ENCODE measurements at regions not wholly inside any gene's neighbourhood (a gene's known extent, or its start where the extent isn't known, plus 50 kb on each side); places are given as distances from the start of the nearest gene placed in this dataset.

DNA sequence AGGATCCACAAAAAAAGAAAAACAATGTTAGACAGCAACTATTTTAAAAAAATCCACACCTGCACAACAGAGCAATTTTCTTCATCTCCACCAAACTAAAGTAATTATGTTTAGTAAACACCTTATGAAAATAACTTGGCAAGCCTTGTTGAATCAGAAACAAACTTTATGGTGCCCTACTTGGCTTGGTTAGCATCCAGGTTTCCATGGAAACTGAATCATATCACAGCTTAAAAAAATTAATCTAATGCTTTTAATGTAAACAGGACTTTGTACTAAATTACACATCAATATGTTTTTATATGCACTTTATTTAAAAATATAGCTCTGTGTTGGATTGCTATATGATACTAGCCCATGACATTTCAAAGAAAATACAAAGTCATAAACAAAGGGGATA is 1882.4 kb downstream of the SUCLG1 start:
- Mint-ChIP-seq H3K36me3 (no peaks in the 10 kb centered on the region), H3K4me3 (no peak overlapping the region), H3K9me3 (peaks cover 11 to 20% of the 10 kb centered on the region in 2 donors), H3K4me1 (no peaks in the 10 kb centered on the region), H3K27me3 (ENCODE audit: low read depth in 2 of 2) (no peaks in the 10 kb centered on the region), H3K27ac (no peak overlapping the region)
- DNase-seq (no peak), ATAC-seq (no peak)
- Histone ChIP-seq H3K4me3 (ENCODE audit: low read length) (no peak overlapping the region), H3K9me3 (ENCODE audit: control insufficient read depth, insufficient read depth, low read length) (peaks cover 3% of the 10 kb centered on the region), H3K4me1 (ENCODE audit: control insufficient read depth, insufficient read depth, low read length) (no peaks in the 10 kb centered on the region), H3K27me3 (ENCODE audit: control insufficient read depth, insufficient read depth, low read length) (no peaks in the 10 kb centered on the region), H3K36me3 (ENCODE audit: control insufficient read depth, insufficient read depth, low read length) (no peaks in the 10 kb centered on the region), H3K27ac (ENCODE audit: low read length) (no peak overlapping the region)
- intact Hi-C loops (cut with micrococcal nuclease): no loop called here
- TF ChIP-seq, protein P1, sequence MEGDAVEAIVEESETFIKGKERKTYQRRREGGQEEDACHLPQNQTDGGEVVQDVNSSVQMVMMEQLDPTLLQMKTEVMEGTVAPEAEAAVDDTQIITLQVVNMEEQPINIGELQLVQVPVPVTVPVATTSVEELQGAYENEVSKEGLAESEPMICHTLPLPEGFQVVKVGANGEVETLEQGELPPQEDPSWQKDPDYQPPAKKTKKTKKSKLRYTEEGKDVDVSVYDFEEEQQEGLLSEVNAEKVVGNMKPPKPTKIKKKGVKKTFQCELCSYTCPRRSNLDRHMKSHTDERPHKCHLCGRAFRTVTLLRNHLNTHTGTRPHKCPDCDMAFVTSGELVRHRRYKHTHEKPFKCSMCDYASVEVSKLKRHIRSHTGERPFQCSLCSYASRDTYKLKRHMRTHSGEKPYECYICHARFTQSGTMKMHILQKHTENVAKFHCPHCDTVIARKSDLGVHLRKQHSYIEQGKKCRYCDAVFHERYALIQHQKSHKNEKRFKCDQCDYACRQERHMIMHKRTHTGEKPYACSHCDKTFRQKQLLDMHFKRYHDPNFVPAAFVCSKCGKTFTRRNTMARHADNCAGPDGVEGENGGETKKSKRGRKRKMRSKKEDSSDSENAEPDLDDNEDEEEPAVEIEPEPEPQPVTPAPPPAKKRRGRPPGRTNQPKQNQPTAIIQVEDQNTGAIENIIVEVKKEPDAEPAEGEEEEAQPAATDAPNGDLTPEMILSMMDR (IDR thresholded peaks at IDR 0.05): no peak

DNA sequence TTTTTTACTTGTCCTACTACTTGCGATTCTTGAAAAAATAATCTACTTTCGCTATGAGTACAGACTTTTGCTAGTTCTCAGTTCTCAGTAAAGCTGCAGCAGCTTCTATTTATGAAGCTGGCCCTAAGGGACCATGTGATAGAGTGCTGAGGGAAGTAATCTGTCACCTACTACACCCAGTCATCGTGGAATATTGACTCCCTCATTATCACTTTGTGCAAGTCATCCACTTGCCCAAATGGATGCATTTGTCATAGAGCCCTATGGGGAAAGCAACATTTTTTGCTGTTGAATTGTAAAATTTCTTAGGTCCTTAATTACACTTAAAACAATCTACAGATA is 1919.8 kb downstream of the SUCLG1 start:
- Histone ChIP-seq H3K4me1 (ENCODE audit: control insufficient read depth, insufficient read depth, low read length) (no peaks in the 10 kb centered on the region), H3K36me3 (ENCODE audit: control insufficient read depth, insufficient read depth, low read length) (no peaks in the 10 kb centered on the region), H3K27ac (ENCODE audit: low read length) (no peak overlapping the region), H3K9me3 (ENCODE audit: control insufficient read depth, insufficient read depth, low read length) (no peaks in the 10 kb centered on the region), H3K4me3 (ENCODE audit: low read length) (no peak overlapping the region), H3K27me3 (ENCODE audit: control insufficient read depth, insufficient read depth, low read length) (no peaks in the 10 kb centered on the region)
- Mint-ChIP-seq H3K27ac (no peak overlapping the region), H3K4me1 (no peaks in the 10 kb centered on the region), H3K27me3 (ENCODE audit: low read depth in 2 of 2) (no peaks in the 10 kb centered on the region), H3K9me3 (peaks cover 10 to 28% of the 10 kb centered on the region in 2 donors), H3K36me3 (no peaks in the 10 kb centered on the region), H3K4me3 (no peak overlapping the region)
- intact Hi-C loops (cut with micrococcal nuclease): no loop called here
- ATAC-seq (no peak), DNase-seq (no peak)
- TF ChIP-seq, protein P1 (IDR thresholded peaks at IDR 0.05): no peak
- 67% methylated on average over 1 of the region's 3 CpGs for WGBS (ENCODE audit: insufficient coverage)

DNA sequence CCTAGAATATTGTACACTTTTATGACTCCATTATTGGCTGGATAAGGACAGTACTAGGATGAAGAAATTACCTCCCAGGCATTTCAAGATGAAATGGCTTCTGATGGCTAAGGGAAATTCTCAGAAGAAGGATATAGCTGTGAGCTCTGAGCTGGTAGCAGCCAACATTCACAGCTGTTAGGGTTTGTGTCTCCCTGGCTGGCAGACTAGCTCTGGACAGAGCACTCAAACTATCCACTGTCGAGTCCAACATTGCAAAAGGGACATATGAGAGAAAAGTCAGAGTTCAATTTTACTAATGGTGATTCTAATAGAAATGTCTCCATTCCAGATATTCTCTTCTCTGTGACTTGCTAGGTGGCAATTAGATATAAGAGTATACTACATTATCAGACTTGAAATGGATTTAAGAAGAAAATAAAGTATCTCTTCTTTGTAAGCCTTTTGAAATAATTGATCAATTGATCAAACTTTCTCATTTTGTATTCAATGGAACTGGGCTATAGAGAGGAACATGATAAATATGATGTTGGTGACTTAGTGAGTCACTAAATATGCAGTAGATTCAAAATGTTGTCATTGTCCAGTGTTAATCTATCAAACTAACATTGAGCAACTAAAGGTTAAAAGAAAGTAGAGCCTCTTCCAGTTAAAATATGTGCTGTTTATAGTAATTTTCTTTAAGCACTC is 1920.3 kb downstream of the SUCLG1 start:
- H3K4me1 Mint-ChIP-seq: no peaks in the 10 kb centered on the region
- intact Hi-C loops (cut with micrococcal nuclease): no loop called here
- DNase-seq (no peak), ATAC-seq (no peak)
- TF ChIP-seq, protein P1 (IDR thresholded peaks at IDR 0.05): no peak
- Histone ChIP-seq H3K4me1 (ENCODE audit: control insufficient read depth, insufficient read depth, low read length) (no peaks in the 10 kb centered on the region), H3K9me3 (ENCODE audit: control insufficient read depth, insufficient read depth, low read length) (no peaks in the 10 kb centered on the region), H3K27ac (ENCODE audit: low read length) (no peak overlapping the region), H3K27me3 (ENCODE audit: control insufficient read depth, insufficient read depth, low read length) (no peaks in the 10 kb centered on the region), H3K36me3 (ENCODE audit: control insufficient read depth, insufficient read depth, low read length) (no peaks in the 10 kb centered on the region), H3K4me3 (ENCODE audit: low read length) (no peak overlapping the region)
- no peaks in the 10 kb centered on the region for H3K27me3 Mint-ChIP-seq (ENCODE audit: low read depth in 2 of 2)
- H3K27ac Mint-ChIP-seq: no peak overlapping the region
- no peaks in the 10 kb centered on the region for H3K36me3 Mint-ChIP-seq
- no CpG with 5 or more reads among the region's 1 CpG for WGBS (ENCODE audit: insufficient coverage)
- H3K9me3 Mint-ChIP-seq: peaks cover 10 to 30% of the 10 kb centered on the region in 2 donors
- no peak overlapping the region for H3K4me3 Mint-ChIP-seq

DNA sequence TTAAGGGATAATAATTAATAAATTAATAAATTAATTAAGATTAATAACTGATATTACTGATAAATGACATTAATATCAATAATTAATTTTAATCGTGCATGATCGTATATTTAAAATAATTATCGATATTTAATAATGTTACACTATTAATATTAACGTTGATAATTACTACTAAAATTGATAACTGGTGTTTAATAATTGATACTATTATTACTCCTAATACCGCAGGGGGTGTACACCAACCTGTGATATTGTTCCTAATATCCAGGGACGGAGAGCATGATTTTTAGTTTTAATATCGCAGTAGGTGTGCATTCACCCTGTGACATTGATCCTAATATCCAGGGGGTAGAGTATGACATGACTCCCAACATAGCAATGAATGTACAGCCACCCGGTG is 1930.8 kb downstream of the SUCLG1 start:
- H3K36me3 ChIP-seq (ENCODE audit: control insufficient read depth, insufficient read depth, low read length): no peaks in the 10 kb centered on the region
- no peaks in the 10 kb centered on the region for H3K27me3 ChIP-seq (ENCODE audit: control insufficient read depth, insufficient read depth, low read length)
- Mint-ChIP-seq H3K27me3 (ENCODE audit: low read depth in 2 of 2) (no peaks in the 10 kb centered on the region), H3K27ac (no peak overlapping the region), H3K36me3 (no peaks in the 10 kb centered on the region), H3K4me1 (no peaks in the 10 kb centered on the region), H3K9me3 (peaks cover 15 to 19% of the 10 kb centered on the region in 2 donors), H3K4me3 (no peak overlapping the region)
- H3K4me3 ChIP-seq (ENCODE audit: low read length): no peak overlapping the region
- 100% methylated on average over 3 of the region's 8 CpGs for WGBS (ENCODE audit: insufficient coverage)
- DNase-seq (no peak), ATAC-seq (no peak)
- intact Hi-C loops (cut with micrococcal nuclease): no loop called here
- H3K4me1 ChIP-seq (ENCODE audit: control insufficient read depth, insufficient read depth, low read length): no peaks in the 10 kb centered on the region
- TF ChIP-seq, protein P1 (IDR thresholded peaks at IDR 0.05): no peak
- H3K27ac ChIP-seq (ENCODE audit: low read length): no peak overlapping the region
- H3K9me3 ChIP-seq (ENCODE audit: control insufficient read depth, insufficient read depth, low read length): peaks cover 2% of the 10 kb centered on the region

Data from natural killer cell (primary cell).